ENCODE measurements at regions not wholly inside any gene's neighbourhood (a gene's known extent, or its start where the extent isn't known, plus 50 kb on each side); places are given as distances from the start of the nearest gene placed in this dataset.
A peak's percentile ranks its signal among the peaks of the same experiment; 100 is the strongest.

- TF ChIP-seq, protein P1, sequence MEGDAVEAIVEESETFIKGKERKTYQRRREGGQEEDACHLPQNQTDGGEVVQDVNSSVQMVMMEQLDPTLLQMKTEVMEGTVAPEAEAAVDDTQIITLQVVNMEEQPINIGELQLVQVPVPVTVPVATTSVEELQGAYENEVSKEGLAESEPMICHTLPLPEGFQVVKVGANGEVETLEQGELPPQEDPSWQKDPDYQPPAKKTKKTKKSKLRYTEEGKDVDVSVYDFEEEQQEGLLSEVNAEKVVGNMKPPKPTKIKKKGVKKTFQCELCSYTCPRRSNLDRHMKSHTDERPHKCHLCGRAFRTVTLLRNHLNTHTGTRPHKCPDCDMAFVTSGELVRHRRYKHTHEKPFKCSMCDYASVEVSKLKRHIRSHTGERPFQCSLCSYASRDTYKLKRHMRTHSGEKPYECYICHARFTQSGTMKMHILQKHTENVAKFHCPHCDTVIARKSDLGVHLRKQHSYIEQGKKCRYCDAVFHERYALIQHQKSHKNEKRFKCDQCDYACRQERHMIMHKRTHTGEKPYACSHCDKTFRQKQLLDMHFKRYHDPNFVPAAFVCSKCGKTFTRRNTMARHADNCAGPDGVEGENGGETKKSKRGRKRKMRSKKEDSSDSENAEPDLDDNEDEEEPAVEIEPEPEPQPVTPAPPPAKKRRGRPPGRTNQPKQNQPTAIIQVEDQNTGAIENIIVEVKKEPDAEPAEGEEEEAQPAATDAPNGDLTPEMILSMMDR (IDR thresholded peaks at IDR 0.05; ENCODE audit: extremely low read depth, low read depth, low read length) = no peak
Observed at GRCh38 chr6:169896826-169897456, 145.5 kb downstream of the ERMARD start.

GRCh38 chr6:169895926-169896761 lies 144.7 kb downstream of the ERMARD start:
- no peaks in the 10 kb centered on the region for H3K27me3 ChIP-seq (ENCODE audit: insufficient read depth, low read length)
- TF ChIP-seq, protein P1 (IDR thresholded peaks at IDR 0.05; ENCODE audit: extremely low read depth, low read depth, low read length) = no peak
- H2AFZ ChIP-seq (ENCODE audit: low read length) = no peak overlapping the region
- H3K79me2 ChIP-seq (ENCODE audit: insufficient read depth, low read length) = no peaks in the 10 kb centered on the region
- H3K4me2 ChIP-seq (ENCODE audit: insufficient read depth, low read length) = no peak overlapping the region
- H3K4me1 ChIP-seq (ENCODE audit: insufficient read depth, low read length) = no peaks in the 10 kb centered on the region
- H3K27ac ChIP-seq (ENCODE audit: low read depth, low read length) = no peak overlapping the region
- no peaks in the 10 kb centered on the region for H3K9me3 ChIP-seq (ENCODE audit: low read depth, low read length)
- H3K4me3 ChIP-seq (ENCODE audit: insufficient read depth, low read length) = no peak overlapping the region
- no peak for DNase-seq (ENCODE audit: insufficient read length, low spot score, missing footprints)
- no peaks in the 10 kb centered on the region for H3K36me3 ChIP-seq (ENCODE audit: insufficient read depth, low read length)
- no peaks in the 10 kb centered on the region for H4K20me1 ChIP-seq (ENCODE audit: insufficient read depth, low read length)

More at GRCh38 chr6:169896826-169897456, 145.5 kb downstream of the ERMARD start:
- H3K9me3 ChIP-seq (ENCODE audit: low read depth, low read length) = no peaks in the 10 kb centered on the region
- H3K36me3 ChIP-seq (ENCODE audit: insufficient read depth, low read length) = no peaks in the 10 kb centered on the region
- H3K27ac ChIP-seq (ENCODE audit: low read depth, low read length) = no peak overlapping the region
- H3K79me2 ChIP-seq (ENCODE audit: insufficient read depth, low read length) = no peaks in the 10 kb centered on the region
- H3K4me1 ChIP-seq (ENCODE audit: insufficient read depth, low read length) = no peaks in the 10 kb centered on the region
- no peak overlapping the region for H3K4me3 ChIP-seq (ENCODE audit: insufficient read depth, low read length)
- no peaks in the 10 kb centered on the region for H3K27me3 ChIP-seq (ENCODE audit: insufficient read depth, low read length)
- DNase-seq (ENCODE audit: insufficient read length, low spot score, missing footprints) = peak; percentile 45
- no peaks in the 10 kb centered on the region for H4K20me1 ChIP-seq (ENCODE audit: insufficient read depth, low read length)
- no peak overlapping the region for H2AFZ ChIP-seq (ENCODE audit: low read length)
- H3K4me2 ChIP-seq (ENCODE audit: insufficient read depth, low read length) = no peak overlapping the region

- no peaks in the 10 kb centered on the region for H3K4me1 ChIP-seq (ENCODE audit: insufficient read depth, low read length)
- H4K20me1 ChIP-seq (ENCODE audit: insufficient read depth, low read length) = no peaks in the 10 kb centered on the region
- no peaks in the 10 kb centered on the region for H3K9me3 ChIP-seq (ENCODE audit: low read depth, low read length)
- H3K36me3 ChIP-seq (ENCODE audit: insufficient read depth, low read length) = no peaks in the 10 kb centered on the region
- no peak overlapping the region for H3K27ac ChIP-seq (ENCODE audit: low read depth, low read length)
- no peaks in the 10 kb centered on the region for H3K79me2 ChIP-seq (ENCODE audit: insufficient read depth, low read length)
- H2AFZ ChIP-seq (ENCODE audit: low read length) = no peak overlapping the region
- no peak overlapping the region for H3K4me3 ChIP-seq (ENCODE audit: insufficient read depth, low read length)
- TF ChIP-seq, protein P1 (IDR thresholded peaks at IDR 0.05; ENCODE audit: extremely low read depth, low read depth, low read length) = no peak
- H3K4me2 ChIP-seq (ENCODE audit: insufficient read depth, low read length) = no peak overlapping the region
- H3K27me3 ChIP-seq (ENCODE audit: insufficient read depth, low read length) = no peaks in the 10 kb centered on the region
- no peak for DNase-seq (ENCODE audit: insufficient read length, low spot score, missing footprints)
Observed at GRCh38 chr6:169895000-169895759, 143.8 kb downstream of the ERMARD start.

Measured in osteoblast (primary cell).